ENCODE measurements at regions not wholly inside any gene's neighbourhood (a gene's known extent, or its start where the extent isn't known, plus 50 kb on each side); places are given as distances from the start of the nearest gene placed in this dataset.

- peaks cover 0 to 6% (median 0%) of the 10 kb centered on the region in 3 donors for H3K9me3 ChIP-seq
- intact Hi-C loops (cut with DNase I; ENCODE audit: low total_unique reads): no loop called here
- no peak overlapping the region for H3K4me3 ChIP-seq
- H3K4me1 ChIP-seq: no peaks in the 10 kb centered on the region
- TF ChIP-seq CTCF (IDR thresholded peaks at IDR 0.05): no peak
- no peaks in the 10 kb centered on the region for H3K36me3 ChIP-seq
- DNase-seq: no peak
- H3K27me3 ChIP-seq: no peaks in the 10 kb centered on the region
- no peak overlapping the region for H3K27ac ChIP-seq
Observed at GRCh38 chr5:71986101-71986500, 121.2 kb upstream of the MAP1B start.

- intact Hi-C loops (cut with DNase I; ENCODE audit: low total_unique reads): no loop called here
- no peak overlapping the region for H3K4me3 ChIP-seq
- no peaks in the 10 kb centered on the region for H3K9me3 ChIP-seq
- H3K27ac ChIP-seq: no peak overlapping the region
- H3K36me3 ChIP-seq: no peaks in the 10 kb centered on the region
- TF ChIP-seq CTCF (IDR thresholded peaks at IDR 0.05): no peak
- DNase-seq: no peak
- H3K4me1 ChIP-seq: no peaks in the 10 kb centered on the region
- no peaks in the 10 kb centered on the region for H3K27me3 ChIP-seq
Observed at GRCh38 chr5:71988808-71989207, 118.5 kb upstream of the MAP1B start.

- no peak for TF ChIP-seq CTCF (IDR thresholded peaks at IDR 0.05)
- H3K4me3 ChIP-seq: no peak overlapping the region
Observed at GRCh38 chr5:71993600-71993999, 113.7 kb upstream of the MAP1B start.

GRCh38 chr5:71996789-71997188 lies 110.5 kb upstream of the MAP1B start:
- H3K27me3 ChIP-seq: no peaks in the 10 kb centered on the region
- TF ChIP-seq CTCF (IDR thresholded peaks at IDR 0.05): no peak
- no peaks in the 10 kb centered on the region for H3K4me1 ChIP-seq
- H3K27ac ChIP-seq: no peak overlapping the region
- H3K4me3 ChIP-seq: no peak overlapping the region
- no peaks in the 10 kb centered on the region for H3K36me3 ChIP-seq
- H3K9me3 ChIP-seq: no peaks in the 10 kb centered on the region
- no peak for DNase-seq
- intact Hi-C loops (cut with DNase I; ENCODE audit: low total_unique reads): no loop called here

More at GRCh38 chr5:71993600-71993999, 113.7 kb upstream of the MAP1B start:
- H3K36me3 ChIP-seq: no peaks in the 10 kb centered on the region
- no peaks in the 10 kb centered on the region for H3K27me3 ChIP-seq
- H3K27ac ChIP-seq: no peak overlapping the region
- DNase-seq: no peak
- H3K9me3 ChIP-seq: no peaks in the 10 kb centered on the region
- no peaks in the 10 kb centered on the region for H3K4me1 ChIP-seq
- intact Hi-C loops (cut with DNase I; ENCODE audit: low total_unique reads): no loop called here

GRCh38 chr5:71998746-71999145 lies 108.5 kb upstream of the MAP1B start:
- no peak for TF ChIP-seq CTCF (IDR thresholded peaks at IDR 0.05)
- Histone ChIP-seq H3K36me3 (no peaks in the 10 kb centered on the region), H3K4me3 (no peak overlapping the region), H3K9me3 (no peaks in the 10 kb centered on the region), H3K4me1 (no peaks in the 10 kb centered on the region), H3K27ac (no peak overlapping the region), H3K27me3 (no peaks in the 10 kb centered on the region)
- intact Hi-C loops (cut with DNase I; ENCODE audit: low total_unique reads): no loop called here
- no peak for DNase-seq

GRCh38 chr5:72000707-72001106 lies 106.6 kb upstream of the MAP1B start:
- TF ChIP-seq CTCF (IDR thresholded peaks at IDR 0.05): no peak
- intact Hi-C loops (cut with DNase I; ENCODE audit: low total_unique reads): no loop called here
- Histone ChIP-seq H3K27me3 (no peaks in the 10 kb centered on the region), H3K4me1 (no peaks in the 10 kb centered on the region), H3K4me3 (no peak overlapping the region), H3K27ac (no peak overlapping the region), H3K9me3 (no peaks in the 10 kb centered on the region), H3K36me3 (no peaks in the 10 kb centered on the region)
- no peak for DNase-seq
